ENCODE measurements at regions not wholly inside any gene's neighbourhood (a gene's known extent, or its start where the extent isn't known, plus 50 kb on each side); places are given as distances from the start of the nearest gene placed in this dataset.
"Not testable (repeated sequence)": the region's sequence is repeated elsewhere in the genome, so short reads cannot be mapped to it uniquely, and the experiment has no call there.

GRCh38 chr17:63019138-63019873 is 53.3 kb downstream of the TANC2 start:
- no peak for DNase-seq (ENCODE audit: low read depth)

GRCh38 chr17:63022567-63022966 is 56.5 kb downstream of the TANC2 start:
- no peak for DNase-seq (ENCODE audit: low read depth)

DNA sequence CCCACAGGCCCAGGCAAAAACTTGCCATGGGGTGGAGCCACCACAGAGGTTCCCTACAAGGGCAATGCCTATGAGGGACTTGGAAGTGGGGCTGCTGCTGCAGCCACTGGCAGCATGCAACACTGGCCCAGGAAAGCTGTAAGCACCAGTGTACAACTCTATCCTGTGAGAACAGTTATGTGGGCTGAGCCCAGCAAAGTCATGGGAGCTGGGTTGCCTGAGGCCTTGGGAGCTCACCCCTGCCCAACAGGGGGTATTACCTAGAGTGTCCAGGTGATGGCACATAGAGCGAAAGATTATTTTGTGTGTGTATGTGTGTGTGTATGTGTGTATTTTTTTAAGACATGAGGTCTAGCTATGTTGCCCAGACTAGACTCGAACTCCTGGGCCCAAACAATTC is 57.0 kb downstream of the TANC2 start:
- DNase-seq (ENCODE audit: low read depth): no peak

- DNase-seq (ENCODE audit: low read depth): no peak
These were observed 58.2 kb downstream of the TANC2 start for GRCh38 chr17:63024201-63024600.

DNA sequence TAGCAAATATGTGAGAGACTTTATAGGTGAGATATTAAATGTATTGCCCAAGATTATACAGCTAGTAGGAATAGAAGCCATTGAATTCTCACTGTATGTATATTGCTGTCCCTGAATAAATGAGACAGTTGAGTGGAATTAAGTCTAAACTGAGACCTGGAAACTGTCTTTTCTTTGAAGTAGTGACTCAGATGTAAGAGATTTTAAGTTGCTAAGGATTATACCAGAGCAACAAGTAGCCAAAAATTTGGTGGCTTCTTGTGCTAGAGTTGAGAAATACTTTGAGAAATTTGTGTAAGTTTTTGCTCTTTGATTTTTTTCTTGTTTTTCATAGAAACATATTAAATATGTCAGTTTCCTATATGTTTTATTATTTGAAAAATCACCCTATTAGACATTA is 58.7 kb downstream of the TANC2 start:
- DNase-seq (ENCODE audit: low read depth): no peak

DNA sequence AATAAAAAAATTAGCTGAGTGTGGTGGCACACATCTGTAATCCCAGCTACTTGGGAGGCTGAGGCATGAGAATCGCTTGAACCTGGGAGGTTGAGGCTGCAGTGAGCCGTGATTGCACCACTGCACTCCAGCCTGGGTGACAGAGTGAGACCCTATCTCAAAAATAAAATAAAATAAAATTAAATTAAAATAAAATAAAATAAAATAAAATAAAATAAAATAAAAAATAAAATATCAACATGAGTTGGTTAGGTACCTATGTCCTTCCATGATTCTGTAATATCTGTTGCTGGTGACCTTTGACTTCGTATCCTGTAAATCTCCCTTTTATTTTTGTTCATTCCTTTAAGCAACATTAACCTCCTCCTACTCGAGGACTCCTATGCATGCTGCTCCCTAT is 59.6 kb downstream of the TANC2 start:
- not testable (repeated sequence) for DNase-seq (ENCODE audit: low read depth)

- no peak for DNase-seq (ENCODE audit: low read depth)
These were observed 63.5 kb downstream of the TANC2 start for GRCh38 chr17:63029541-63029940.

DNA sequence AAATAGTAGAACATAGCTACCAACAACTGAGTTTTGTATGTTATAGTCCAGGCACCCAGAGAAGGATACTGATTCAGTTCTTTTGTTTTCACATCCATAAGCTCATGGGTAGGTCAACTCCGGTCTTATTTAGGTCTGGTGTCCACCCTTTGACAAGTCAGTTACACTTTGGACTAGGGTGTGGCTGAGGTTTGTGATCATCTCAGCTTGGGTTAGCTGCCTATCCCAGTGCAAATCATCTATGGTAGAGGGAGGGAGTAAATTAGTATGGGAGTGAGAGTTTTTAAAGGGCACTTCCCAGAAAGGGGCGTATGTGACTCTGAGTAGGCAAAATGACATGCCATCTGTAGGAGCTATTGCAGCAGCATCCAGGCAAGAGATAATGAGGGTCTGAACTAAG is 66.1 kb downstream of the TANC2 start:
- no peak for DNase-seq (ENCODE audit: low read depth)

GRCh38 chr17:63033142-63033541 is 67.1 kb downstream of the TANC2 start:
- no peak for DNase-seq (ENCODE audit: low read depth)

DNA sequence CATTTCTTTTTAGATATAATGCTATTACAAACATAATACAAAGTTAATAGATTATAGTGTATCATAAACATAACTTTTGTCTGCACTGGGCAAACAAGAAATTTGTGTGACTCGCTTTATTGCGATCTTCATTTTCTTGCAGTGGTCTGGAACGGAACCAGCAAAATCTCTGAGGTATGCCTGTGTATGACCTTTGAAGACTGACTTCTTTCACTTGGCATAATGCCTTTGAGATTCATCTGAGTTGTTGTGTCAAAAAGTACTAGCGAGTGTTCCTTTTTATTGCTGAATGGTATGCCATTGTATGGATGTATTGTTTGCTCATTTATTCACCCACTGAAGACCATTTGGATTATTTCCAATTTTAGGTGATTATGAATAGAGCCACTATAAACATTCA is 69.2 kb downstream of the TANC2 start:
- DNase-seq (ENCODE audit: low read depth): no peak

DNA sequence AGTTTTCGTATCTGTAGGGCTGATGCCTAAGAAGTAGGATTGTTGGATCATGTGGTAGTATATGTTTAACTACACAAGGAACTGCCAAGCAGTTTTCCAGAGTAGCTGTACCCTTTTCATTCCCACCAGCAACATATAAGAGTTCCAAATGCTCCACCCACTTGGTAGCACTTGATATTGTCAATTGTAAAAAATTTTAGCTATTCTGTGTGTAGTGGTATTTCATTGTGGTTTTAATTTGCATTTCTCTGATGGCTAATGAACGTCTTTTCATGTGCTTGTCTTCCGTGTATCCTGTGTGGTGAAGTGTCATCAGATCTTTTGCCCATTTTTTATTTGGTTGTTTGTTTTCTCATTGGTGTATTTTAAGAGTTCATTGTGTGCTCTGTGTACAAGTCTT is 69.7 kb downstream of the TANC2 start:
- DNase-seq (ENCODE audit: low read depth): no peak

DNA sequence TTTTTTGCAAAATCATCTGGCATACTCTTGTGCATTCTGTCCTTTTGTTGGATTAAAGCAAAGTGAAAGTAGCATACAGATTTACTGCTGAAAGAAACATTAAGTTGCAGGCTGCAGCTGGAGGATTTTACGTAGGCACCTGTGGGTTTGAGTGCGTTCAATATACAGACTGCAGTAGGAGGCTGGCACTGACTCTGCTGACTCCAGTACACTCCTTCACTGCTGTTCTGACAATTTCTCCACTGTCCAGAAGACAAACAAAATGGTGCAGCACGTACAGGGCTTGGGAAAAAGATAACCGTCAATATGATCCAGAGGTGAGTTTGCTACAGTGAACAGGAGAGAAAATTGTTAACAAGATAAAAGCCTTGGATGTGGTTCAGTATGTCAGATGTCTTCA is 73.3 kb downstream of the TANC2 start:
- no peak for DNase-seq (ENCODE audit: low read depth)

GRCh38 chr17:63039899-63040602 is 74.0 kb downstream of the TANC2 start:
- DNase-seq (ENCODE audit: low read depth): no peak

GRCh38 chr17:63040816-63041215 is 74.8 kb downstream of the TANC2 start:
- no peak for DNase-seq (ENCODE audit: low read depth)

- DNase-seq (ENCODE audit: low read depth): no peak
These were observed 75.2 kb downstream of the TANC2 start for GRCh38 chr17:63041251-63041650.

- no peak for DNase-seq (ENCODE audit: low read depth)
These were observed 75.7 kb downstream of the TANC2 start for GRCh38 chr17:63041722-63042121.

DNA sequence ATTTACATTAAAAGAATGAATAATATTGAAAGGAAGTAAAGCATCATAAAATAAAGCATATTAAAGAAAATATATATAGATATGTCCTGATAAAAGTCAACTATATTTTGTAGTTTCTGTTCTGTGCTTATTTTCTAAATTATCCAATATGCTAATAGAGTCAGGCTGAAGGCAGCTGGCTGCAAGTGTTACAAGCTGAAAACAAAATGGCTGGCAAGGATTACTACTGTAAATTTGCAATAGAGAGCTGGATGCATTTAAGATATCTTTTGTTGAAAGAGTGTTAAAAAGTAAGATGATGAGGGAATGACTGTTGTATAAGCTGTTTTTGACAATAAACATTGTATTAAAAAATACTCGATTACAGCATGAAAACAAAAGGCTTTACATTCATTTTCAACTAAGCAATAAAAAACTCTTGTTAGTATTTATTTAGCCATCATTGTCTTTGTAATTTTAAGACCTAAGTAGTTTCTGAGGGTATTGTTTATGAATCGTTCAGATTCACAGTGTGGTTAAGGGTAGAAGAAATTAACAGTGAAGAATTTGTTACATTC is 76.3 kb downstream of the TANC2 start:
- DNase-seq (ENCODE audit: low read depth): no peak

DNA sequence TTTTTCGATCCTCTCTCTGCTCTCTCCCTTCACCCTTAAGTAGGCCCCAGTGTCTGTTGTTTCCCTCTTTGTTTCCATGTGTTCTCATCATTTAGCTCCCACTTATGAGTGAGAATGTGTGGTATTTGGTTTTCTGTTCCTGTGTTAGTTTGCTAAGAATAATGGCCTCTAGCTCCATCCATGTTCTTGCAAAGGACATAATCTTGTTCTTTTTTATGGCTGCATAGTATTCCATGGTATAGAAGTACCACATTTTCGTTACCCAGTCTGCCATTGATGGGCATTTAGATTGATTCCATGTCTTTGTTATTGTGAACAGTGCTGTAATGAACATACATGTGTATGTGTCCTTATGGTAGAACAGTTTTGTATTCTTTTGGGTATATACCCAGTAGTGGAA is 91.5 kb downstream of the TANC2 start:
- DNase-seq (ENCODE audit: low read depth): not testable (repeated sequence)

GRCh38 chr17:63066158-63066813 is 100.3 kb downstream of the TANC2 start:
- no peak for DNase-seq (ENCODE audit: low read depth)

DNA sequence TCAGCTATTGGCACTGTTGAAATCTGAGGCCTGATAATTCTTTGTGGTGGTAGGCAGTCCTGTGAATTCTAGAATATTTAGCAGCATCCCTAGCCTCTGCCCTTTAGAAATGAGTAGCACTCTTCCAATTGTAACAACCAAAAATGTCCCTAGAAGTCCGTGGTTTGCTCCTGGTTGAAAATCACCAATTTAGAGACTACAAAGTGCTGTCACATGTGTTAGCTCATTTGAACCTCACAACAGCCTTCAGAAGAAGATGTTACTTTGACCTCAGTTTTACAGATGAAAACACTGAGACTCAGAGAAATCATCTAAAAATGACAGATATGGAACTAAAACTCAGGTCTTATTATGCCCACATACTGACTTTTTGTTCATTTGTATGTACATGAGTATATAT is 103.2 kb downstream of the TANC2 start:
- no peak for DNase-seq (ENCODE audit: low read depth)

- no peak for DNase-seq (ENCODE audit: low read depth)
These were observed 104.0 kb downstream of the TANC2 start for GRCh38 chr17:63070031-63070430.

DNA sequence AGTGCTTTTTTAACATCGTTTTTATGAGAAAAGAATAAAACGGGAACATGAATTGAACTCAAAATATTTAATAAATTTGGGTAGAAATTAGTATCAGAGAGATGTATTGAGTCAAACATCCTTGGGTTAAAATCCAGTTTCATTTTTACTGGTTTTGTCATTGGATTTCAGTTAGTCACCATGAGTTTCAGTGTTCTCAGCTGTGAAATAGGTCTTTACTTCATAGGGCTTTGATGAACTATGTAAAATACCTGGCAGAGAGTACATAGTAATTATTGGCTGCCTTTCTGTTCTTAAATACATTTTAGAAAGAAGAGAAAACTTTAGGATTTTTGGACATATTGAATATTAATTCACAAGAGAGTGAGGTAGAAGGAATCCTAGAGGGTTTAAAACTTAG is 105.8 kb downstream of the TANC2 start:
- DNase-seq (ENCODE audit: low read depth): no peak

DNA sequence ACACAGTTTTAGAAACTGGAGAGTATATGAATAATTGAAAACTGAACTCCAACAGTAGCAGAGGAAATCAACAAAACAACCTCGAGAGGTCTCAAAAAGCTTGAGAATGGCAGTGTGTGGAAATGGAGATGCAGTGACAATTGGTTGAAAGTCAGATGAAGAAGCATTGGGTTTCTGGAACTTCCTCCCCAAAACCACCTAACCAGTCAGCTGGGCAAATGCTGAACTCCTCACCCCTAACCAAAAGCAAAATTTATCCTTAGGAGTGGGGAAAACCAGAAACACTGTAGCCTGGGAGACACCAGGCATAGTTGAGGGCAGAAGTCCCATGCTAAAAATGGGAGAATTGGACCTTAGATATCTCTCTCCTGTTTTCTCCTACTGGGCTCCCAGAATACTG is 109.9 kb downstream of the TANC2 start:
- no peak for DNase-seq (ENCODE audit: low read depth)
